Fibroblast of skin of right biceps (primary cell): ENCODE measurements at regions not wholly inside any gene's neighbourhood (a gene's known extent, or its start where the extent isn't known, plus 50 kb on each side); places are given as distances from the start of the nearest gene placed in this dataset.
A peak's percentile ranks its signal among the peaks of the same experiment; 100 is the strongest.
"Not testable (repeated sequence)": the region's sequence is repeated elsewhere in the genome, so short reads cannot be mapped to it uniquely, and the experiment has no call there.

Experiments
- DNase-seq: peaks from one replicate; pipeline ENCODE4 v3.0.0-alpha.2; 2013

- no peak for DNase-seq
Observed at GRCh38 chr4:184335520-184335919, 117.8 kb upstream of the ENPP6 start.

- DNase-seq = not testable (repeated sequence)
Observed at GRCh38 chr4:184333446-184333845, 115.8 kb upstream of the ENPP6 start.

- DNase-seq = no peak
Observed at GRCh38 chr4:184331268-184331995, 113.8 kb upstream of the ENPP6 start.

- not testable (repeated sequence) for DNase-seq
Observed at GRCh38 chr4:184330517-184331094, 112.9 kb upstream of the ENPP6 start.

- peak; percentile 64 for DNase-seq
Observed at GRCh38 chr4:184329659-184330400, 112.2 kb upstream of the ENPP6 start.

GRCh38 chr4:184329235-184329634 lies 111.6 kb upstream of the ENPP6 start:
- DNase-seq = no peak

- DNase-seq = no peak
Observed at GRCh38 chr4:184328022-184328736, 110.5 kb upstream of the ENPP6 start.

- DNase-seq = no peak
Observed at GRCh38 chr4:184324939-184325477, 107.3 kb upstream of the ENPP6 start.

- no peak for DNase-seq
Observed at GRCh38 chr4:184322328-184323025, 104.8 kb upstream of the ENPP6 start.

- DNase-seq = no peak
Observed at GRCh38 chr4:184320631-184321030, 103.0 kb upstream of the ENPP6 start.

GRCh38 chr4:184318852-184319251 lies 101.2 kb upstream of the ENPP6 start:
- no peak for DNase-seq

- no peak for DNase-seq
Observed at GRCh38 chr4:184317234-184317918, 99.7 kb upstream of the ENPP6 start.

GRCh38 chr4:184316821-184317220 lies 99.1 kb upstream of the ENPP6 start:
- no peak for DNase-seq

GRCh38 chr4:184315675-184316359 lies 98.1 kb upstream of the ENPP6 start:
- DNase-seq = no peak

GRCh38 chr4:184313702-184314659 lies 96.3 kb upstream of the ENPP6 start:
- no peak for DNase-seq

- no peak for DNase-seq
Observed at GRCh38 chr4:184313058-184313581, 95.4 kb upstream of the ENPP6 start.

- no peak for DNase-seq
Observed at GRCh38 chr4:184312126-184312525, 94.5 kb upstream of the ENPP6 start.

GRCh38 chr4:184310881-184311709 lies 93.4 kb upstream of the ENPP6 start:
- DNase-seq = peak; percentile 4

- no peak for DNase-seq
Observed at GRCh38 chr4:184310171-184310567, 92.5 kb upstream of the ENPP6 start.
